GM10248 (cell line): ENCODE measurements at regions not wholly inside any gene's neighbourhood (a gene's known extent, or its start where the extent isn't known, plus 50 kb on each side); places are given as distances from the start of the nearest gene placed in this dataset.

Experiments
- CTCF ChIA-PET: fragments of 300-600 bp; sonication (Branson Sonifier 250); formaldehyde crosslinking; extraction: SDS; loops from one replicate; lab custom pipeline; 2021; ENCODE audit warnings: antibody characterized with exemption; lab: Yijun Ruan, JAX
- POLR2A ChIA-PET: fragments of 350-650 bp; sonication (Branson Sonifier 250); formaldehyde crosslinking; extraction: SDS; loops from one replicate; lab custom pipeline; 2020; ENCODE audit warnings: antibody characterized with exemption; lab: Yijun Ruan, JAX
- DNase-seq: peaks from one replicate; pipeline ENCODE4 v3.0.0; 2012; ENCODE audit errors: extremely low spot score
- TF ChIP-seq, protein P1 (sequence below): IDR thresholded peaks from 2 replicates; pipeline ENCODE4 v1.5.1; 2012; ENCODE audit warnings: mild to moderate bottlenecking, low read depth; ENCODE audit errors: extremely low read depth, missing control alignments, control extremely low read depth

DNA sequence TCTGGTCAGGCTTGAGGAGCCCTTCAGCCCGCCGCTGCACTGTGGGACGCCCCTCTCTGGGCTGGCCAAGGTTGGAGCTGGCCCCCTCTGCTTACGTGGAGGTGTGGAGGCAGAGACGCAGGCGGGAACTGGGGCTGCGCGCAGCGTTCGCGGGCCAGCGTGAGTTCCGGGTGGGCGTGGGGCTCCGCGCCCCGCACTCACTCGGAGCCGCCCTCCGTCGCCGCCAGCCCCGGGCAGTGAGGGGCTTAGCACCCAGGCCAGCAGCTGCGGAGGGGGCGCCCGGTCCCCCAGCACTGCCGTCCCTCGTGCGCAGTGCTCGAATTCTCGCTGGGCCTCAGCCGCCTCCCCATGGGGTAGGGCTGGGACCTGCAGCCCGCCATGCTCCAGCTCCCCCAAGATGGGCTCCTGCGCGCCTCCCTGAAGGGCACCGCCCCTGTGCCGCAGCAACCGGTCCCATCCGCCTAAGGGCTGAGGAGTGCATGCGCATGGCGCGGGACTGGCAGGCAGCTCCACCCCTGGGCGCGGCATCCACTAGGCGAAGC lies 695.9 kb downstream of the EPHA7 start:
- TF ChIP-seq, protein P1, sequence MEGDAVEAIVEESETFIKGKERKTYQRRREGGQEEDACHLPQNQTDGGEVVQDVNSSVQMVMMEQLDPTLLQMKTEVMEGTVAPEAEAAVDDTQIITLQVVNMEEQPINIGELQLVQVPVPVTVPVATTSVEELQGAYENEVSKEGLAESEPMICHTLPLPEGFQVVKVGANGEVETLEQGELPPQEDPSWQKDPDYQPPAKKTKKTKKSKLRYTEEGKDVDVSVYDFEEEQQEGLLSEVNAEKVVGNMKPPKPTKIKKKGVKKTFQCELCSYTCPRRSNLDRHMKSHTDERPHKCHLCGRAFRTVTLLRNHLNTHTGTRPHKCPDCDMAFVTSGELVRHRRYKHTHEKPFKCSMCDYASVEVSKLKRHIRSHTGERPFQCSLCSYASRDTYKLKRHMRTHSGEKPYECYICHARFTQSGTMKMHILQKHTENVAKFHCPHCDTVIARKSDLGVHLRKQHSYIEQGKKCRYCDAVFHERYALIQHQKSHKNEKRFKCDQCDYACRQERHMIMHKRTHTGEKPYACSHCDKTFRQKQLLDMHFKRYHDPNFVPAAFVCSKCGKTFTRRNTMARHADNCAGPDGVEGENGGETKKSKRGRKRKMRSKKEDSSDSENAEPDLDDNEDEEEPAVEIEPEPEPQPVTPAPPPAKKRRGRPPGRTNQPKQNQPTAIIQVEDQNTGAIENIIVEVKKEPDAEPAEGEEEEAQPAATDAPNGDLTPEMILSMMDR = no peak
- DNase-seq = peak; percentile 54
- ChIA-PET CTCF (interaction anchor here (0.9 kb wide), 1 partner anchor 15 kb away, joined by 4 read pairs; no protein-coding TSS in a partner anchor), POLR2A (no interaction called here)

DNA sequence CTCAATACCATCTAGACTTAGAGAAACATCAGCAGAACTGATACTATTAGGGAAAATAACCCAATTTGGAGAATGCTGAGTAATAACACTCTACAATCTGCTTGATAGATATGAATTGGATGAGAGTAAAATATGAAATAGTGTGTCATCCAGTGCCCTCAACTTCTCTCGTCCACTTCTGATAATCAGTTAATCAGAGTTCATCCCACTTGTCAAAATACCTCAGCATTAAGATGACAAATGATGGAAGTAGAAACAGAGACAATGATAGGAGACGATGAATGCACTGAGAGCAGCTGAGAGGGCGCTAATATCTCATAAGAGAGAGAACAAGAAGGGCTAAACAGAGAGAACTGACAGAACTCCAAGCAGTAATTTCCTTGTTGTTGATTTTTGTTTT lies 699.6 kb downstream of the EPHA7 start:
- TF ChIP-seq, protein P1 = no peak
- ChIA-PET CTCF (no interaction called here), POLR2A (no interaction called here)
- no peak for DNase-seq

- DNase-seq = no peak
- CTCF ChIA-PET = no interaction called here
- POLR2A ChIA-PET = no interaction called here
- TF ChIP-seq, protein P1 = no peak
Observed at GRCh38 chr6:92716638-92717037, 702.7 kb downstream of the EPHA7 start.

DNA sequence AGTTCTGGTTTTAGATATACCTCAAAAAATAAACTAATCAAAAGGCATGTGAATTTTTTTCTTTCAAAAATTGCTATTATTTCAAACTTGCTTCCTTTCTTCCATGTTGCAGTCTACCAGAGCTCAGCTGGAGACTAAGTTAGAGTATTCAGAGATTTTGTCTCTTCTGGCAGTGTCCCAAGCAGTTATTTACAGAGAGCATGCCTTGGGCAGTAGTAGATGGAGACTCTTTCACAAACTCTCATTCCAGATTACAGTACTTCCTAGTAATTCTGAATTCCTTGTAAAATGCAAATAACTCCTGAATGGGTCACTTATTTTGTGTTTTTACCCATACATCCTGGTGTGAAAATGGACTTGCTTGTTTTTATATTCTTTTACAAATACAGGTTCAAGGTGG lies 703.4 kb downstream of the EPHA7 start:
- ChIA-PET CTCF (no interaction called here), POLR2A (no interaction called here)
- TF ChIP-seq, protein P1 = no peak
- no peak for DNase-seq

GRCh38 chr6:92714346-92714745 lies 705.0 kb downstream of the EPHA7 start:
- POLR2A ChIA-PET = no interaction called here
- CTCF ChIA-PET = no interaction called here
- DNase-seq = no peak
- TF ChIP-seq, protein P1 = no peak

- POLR2A ChIA-PET = no interaction called here
- no peak for DNase-seq
- TF ChIP-seq, protein P1 = no peak
- CTCF ChIA-PET = no interaction called here
Observed at GRCh38 chr6:92710048-92710447, 709.3 kb downstream of the EPHA7 start.
